HEK293 (cell line): ENCODE measurements at regions not wholly inside any gene's neighbourhood (a gene's known extent, or its start where the extent isn't known, plus 50 kb on each side); places are given as distances from the start of the nearest gene placed in this dataset.

Experiments
- CTCF ChIA-PET: fragments of 350-600 bp; formaldehyde crosslinking; extraction: SDS; loops from one replicate; lab custom pipeline; 2021; ENCODE audit warnings: antibody characterized with exemption; lab: Yijun Ruan, JAX
- POLR2A ChIA-PET: fragments of 300-600 bp; formaldehyde crosslinking; extraction: SDS; loops from one replicate; lab custom pipeline; 2020; ENCODE audit warnings: antibody characterized with exemption, inconsistent platforms; lab: Yijun Ruan, JAX
- H3K27ac ChIP-seq: fragments of 200-500 bp; sonication (Bioruptor generic); 2 replicates; pipeline ENCODE4 v1.5.1; 2014; ENCODE audit warnings: low read depth, low read length, control low read depth, inconsistent platforms; ENCODE audit errors: extremely low read depth
- H3K36me3 ChIP-seq, 2 experiments: fragments of 200-500 bp in 1 of 2; sonication (Bioruptor generic) in 1 of 2; 1 replicate in 1 of 2; 2 replicates in 1 of 2; pipeline ENCODE4 v1.5.1; 2014 to 2017; ENCODE audit warnings: inconsistent platforms in 2 of 2, low read length in 2 of 2; ENCODE audit not compliant: control insufficient read depth in 2 of 2, insufficient read depth in 1 of 2
- H3K4me1 ChIP-seq: fragments of 200-500 bp; sonication (Bioruptor generic); 2 replicates; pipeline ENCODE4 v1.5.1; 2014; ENCODE audit warnings: mild to moderate bottlenecking, low read length, inconsistent platforms; ENCODE audit not compliant: control insufficient read depth, insufficient read depth
- H3K4me3 ChIP-seq: 2 replicates; pipeline ENCODE4 v1.5.1; 2011; ENCODE audit warnings: low read depth, mild to moderate bottlenecking, control low read depth, low read length, moderate library complexity
- H3K9me3 ChIP-seq: fragments of 200-500 bp; sonication (Bioruptor generic); 2 replicates; pipeline ENCODE4 v1.5.1; 2014; ENCODE audit warnings: low read depth, low read length, inconsistent platforms; ENCODE audit not compliant: control insufficient read depth, insufficient read depth
- KLF10 ChIP-seq: fragments of 450-650 bp; IDR thresholded peaks from 2 replicates; pipeline ENCODE4 v1.5.1; 2018; ENCODE audit warnings: missing biosample characterization, mild to moderate bottlenecking, missing genetic modification characterization
- SETDB1 ChIP-seq: IDR thresholded peaks from one replicate; pipeline ENCODE4 v1.6.1; 2017; ENCODE audit warnings: mild to moderate bottlenecking, low read length, moderate library complexity, mixed read lengths; ENCODE audit not compliant: insufficient read length
- ZBTB1 ChIP-seq: fragments of 450-650 bp; formaldehyde crosslinking; IDR thresholded peaks from 2 replicates; pipeline ENCODE4 v1.5.1; 2016; ENCODE audit warnings: missing biosample characterization, missing genetic modification characterization
- ZFP41 ChIP-seq: fragments of 450-650 bp; formaldehyde crosslinking; IDR thresholded peaks from 2 replicates; pipeline ENCODE4 v1.5.1; 2016; ENCODE audit warnings: missing biosample characterization, missing genetic modification characterization, borderline replicate concordance
- ZFP69B ChIP-seq: fragments of 450-650 bp; formaldehyde crosslinking; IDR thresholded peaks from 2 replicates; pipeline ENCODE4 v1.5.1; 2016; ENCODE audit warnings: missing biosample characterization, missing genetic modification characterization
- ZNF121 ChIP-seq: fragments of 450-650 bp; formaldehyde crosslinking; IDR thresholded peaks from 2 replicates; pipeline ENCODE4 v1.5.1; 2016; ENCODE audit warnings: missing biosample characterization, missing genetic modification characterization
- ZNF140 ChIP-seq: fragments of 450-650 bp; formaldehyde crosslinking; IDR thresholded peaks from 2 replicates; pipeline ENCODE4 v1.5.1; 2016; ENCODE audit warnings: missing biosample characterization, missing genetic modification characterization
- ZNF155 ChIP-seq: fragments of 450-650 bp; formaldehyde crosslinking; IDR thresholded peaks from 2 replicates; pipeline ENCODE4 v1.5.1; 2016; ENCODE audit warnings: missing biosample characterization, missing genetic modification characterization
- ZNF214 ChIP-seq: fragments of 450-650 bp; formaldehyde crosslinking; IDR thresholded peaks from 2 replicates; pipeline ENCODE4 v1.5.1; 2017; ENCODE audit warnings: missing biosample characterization, mild to moderate bottlenecking, missing genetic modification characterization, borderline replicate concordance
- ZNF311 ChIP-seq: fragments of 450-650 bp; formaldehyde crosslinking; IDR thresholded peaks from 2 replicates; pipeline ENCODE4 v1.5.1; 2017; ENCODE audit warnings: missing biosample characterization, missing genetic modification characterization, borderline replicate concordance
- ZNF324 ChIP-seq: fragments of 450-650 bp; formaldehyde crosslinking; IDR thresholded peaks from 2 replicates; pipeline ENCODE4 v1.5.1; 2016; ENCODE audit warnings: missing biosample characterization, missing genetic modification characterization
- ZNF341 ChIP-seq: fragments of 450-650 bp; formaldehyde crosslinking; IDR thresholded peaks from 2 replicates; pipeline ENCODE4; 2016; ENCODE audit warnings: low read depth, missing biosample characterization, missing genetic modification characterization
- ZNF48 ChIP-seq: fragments of 450-650 bp; formaldehyde crosslinking; IDR thresholded peaks from 2 replicates; pipeline ENCODE4 v1.5.1; 2016; ENCODE audit warnings: missing biosample characterization, missing genetic modification characterization
- ZNF501 ChIP-seq: fragments of 450-650 bp; formaldehyde crosslinking; IDR thresholded peaks from 2 replicates; pipeline ENCODE4 v1.5.1; 2016; ENCODE audit warnings: missing biosample characterization, missing genetic modification characterization
- ZNF621 ChIP-seq: fragments of 450-650 bp; formaldehyde crosslinking; IDR thresholded peaks from 2 replicates; pipeline ENCODE4 v1.5.1; 2017; ENCODE audit warnings: missing biosample characterization, missing genetic modification characterization
- ZNF792 ChIP-seq: fragments of 450-650 bp; formaldehyde crosslinking; IDR thresholded peaks from 2 replicates; pipeline ENCODE4 v1.5.1; 2016; ENCODE audit warnings: missing biosample characterization, missing genetic modification characterization
- TF ChIP-seq, protein P1 (sequence below): fragments of 450-650 bp; formaldehyde crosslinking; IDR thresholded peaks from 2 replicates; pipeline ENCODE4 v1.5.1; 2016; ENCODE audit warnings: missing biosample characterization, missing genetic modification characterization
- TF ChIP-seq, protein P2 (sequence below): fragments of 450-650 bp; formaldehyde crosslinking; IDR thresholded peaks from 2 replicates; pipeline ENCODE4 v1.5.1; 2017; ENCODE audit warnings: missing biosample characterization, mild to moderate bottlenecking, missing genetic modification characterization, moderate library complexity
- TF ChIP-seq, protein P3 (sequence below): fragments of 450-650 bp; formaldehyde crosslinking; IDR thresholded peaks from 2 replicates; pipeline ENCODE4 v1.5.1; 2016; ENCODE audit warnings: missing biosample characterization, missing genetic modification characterization

DNA sequence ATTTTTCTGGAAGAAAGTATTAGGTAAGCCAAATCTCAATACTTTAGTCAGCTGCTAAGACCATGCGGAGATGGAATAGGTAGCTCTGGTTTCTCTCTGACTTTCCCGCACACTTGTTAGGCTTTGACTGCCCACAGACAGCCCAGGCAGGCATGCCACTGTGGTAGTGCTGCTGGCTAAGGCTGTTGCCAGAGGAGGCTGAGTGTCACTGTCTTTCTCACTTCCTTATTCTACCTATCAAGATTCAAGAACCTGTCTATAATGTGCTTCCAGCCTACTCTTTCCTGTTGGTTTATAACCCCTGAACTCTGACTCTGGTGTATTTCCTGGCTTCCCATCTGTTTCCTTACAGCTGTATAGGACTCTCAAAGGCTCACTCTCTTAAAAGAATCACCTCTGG lies 81.8 kb upstream of the TRPC5 start:
- POLR2A ChIA-PET = no interaction called here
- H3K4me1 ChIP-seq = no peaks in the 10 kb centered on the region
- CTCF ChIA-PET = no interaction called here

DNA sequence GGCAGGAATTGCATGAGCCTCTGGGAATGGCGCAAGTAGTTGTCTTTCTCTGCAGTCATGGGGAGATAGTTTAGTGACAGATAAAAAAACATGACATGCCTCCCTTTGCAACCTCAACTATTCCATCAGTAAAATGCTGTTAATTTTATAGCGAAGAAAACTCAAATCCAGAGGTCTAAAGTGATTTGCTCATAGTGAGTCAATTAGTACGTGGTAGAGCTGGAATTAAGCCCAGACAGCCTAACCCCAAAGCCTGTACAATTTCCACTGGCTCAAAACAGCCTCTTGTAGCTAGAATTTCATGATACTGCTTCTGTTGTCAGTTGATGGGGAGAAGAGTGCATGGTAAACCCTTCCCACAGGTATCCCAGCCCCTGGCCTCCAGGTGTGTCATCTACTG lies 81.3 kb upstream of the TRPC5 start:
- TF ChIP-seq ZNF48 (tag by site-specific recombination) (no peak), ZNF501 (tag by site-specific recombination) (no peak), ZNF214 (tag by site-specific recombination) (no peak), ZBTB1 (no peak), ZNF155 (tag by site-specific recombination) (no peak), ZNF324 (no peak), ZNF121 (no peak), ZNF792 (tag by site-specific recombination) (no peak), ZFP69B (tag by site-specific recombination) (no peak)
- TF ChIP-seq, protein P1, sequence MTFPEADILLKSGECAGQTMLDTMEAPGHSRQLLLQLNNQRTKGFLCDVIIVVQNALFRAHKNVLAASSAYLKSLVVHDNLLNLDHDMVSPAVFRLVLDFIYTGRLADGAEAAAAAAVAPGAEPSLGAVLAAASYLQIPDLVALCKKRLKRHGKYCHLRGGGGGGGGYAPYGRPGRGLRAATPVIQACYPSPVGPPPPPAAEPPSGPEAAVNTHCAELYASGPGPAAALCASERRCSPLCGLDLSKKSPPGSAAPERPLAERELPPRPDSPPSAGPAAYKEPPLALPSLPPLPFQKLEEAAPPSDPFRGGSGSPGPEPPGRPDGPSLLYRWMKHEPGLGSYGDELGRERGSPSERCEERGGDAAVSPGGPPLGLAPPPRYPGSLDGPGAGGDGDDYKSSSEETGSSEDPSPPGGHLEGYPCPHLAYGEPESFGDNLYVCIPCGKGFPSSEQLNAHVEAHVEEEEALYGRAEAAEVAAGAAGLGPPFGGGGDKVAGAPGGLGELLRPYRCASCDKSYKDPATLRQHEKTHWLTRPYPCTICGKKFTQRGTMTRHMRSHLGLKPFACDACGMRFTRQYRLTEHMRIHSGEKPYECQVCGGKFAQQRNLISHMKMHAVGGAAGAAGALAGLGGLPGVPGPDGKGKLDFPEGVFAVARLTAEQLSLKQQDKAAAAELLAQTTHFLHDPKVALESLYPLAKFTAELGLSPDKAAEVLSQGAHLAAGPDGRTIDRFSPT (tag by site-specific recombination) = no peak
- H3K36me3 ChIP-seq = no peaks in the 10 kb centered on the region
- H3K27ac ChIP-seq = no peak overlapping the region
- no peak overlapping the region for H3K4me3 ChIP-seq
- ChIA-PET POLR2A (no interaction called here), CTCF (no interaction called here)
- H3K9me3 ChIP-seq = no peaks in the 10 kb centered on the region
- H3K4me1 ChIP-seq = no peaks in the 10 kb centered on the region

More for the DNA sequence above, 81.8 kb upstream of the TRPC5 start:
- H3K4me3 ChIP-seq = no peak overlapping the region
- TF ChIP-seq ZNF140 (tag by site-specific recombination) = no peak
- TF ChIP-seq, protein P2, sequence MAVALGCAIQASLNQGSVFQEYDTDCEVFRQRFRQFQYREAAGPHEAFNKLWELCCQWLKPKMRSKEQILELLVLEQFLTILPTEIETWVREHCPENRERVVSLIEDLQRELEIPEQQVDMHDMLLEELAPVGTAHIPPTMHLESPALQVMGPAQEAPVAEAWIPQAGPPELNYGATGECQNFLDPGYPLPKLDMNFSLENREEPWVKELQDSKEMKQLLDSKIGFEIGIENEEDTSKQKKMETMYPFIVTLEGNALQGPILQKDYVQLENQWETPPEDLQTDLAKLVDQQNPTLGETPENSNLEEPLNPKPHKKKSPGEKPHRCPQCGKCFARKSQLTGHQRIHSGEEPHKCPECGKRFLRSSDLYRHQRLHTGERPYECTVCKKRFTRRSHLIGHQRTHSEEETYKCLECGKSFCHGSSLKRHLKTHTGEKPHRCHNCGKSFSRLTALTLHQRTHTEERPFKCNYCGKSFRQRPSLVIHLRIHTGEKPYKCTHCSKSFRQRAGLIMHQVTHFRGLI (tag by site-specific recombination) = no peak
- no peaks in the 10 kb centered on the region for H3K9me3 ChIP-seq
- H3K27ac ChIP-seq = no peak overlapping the region
- no peaks in the 10 kb centered on the region for H3K36me3 ChIP-seq

DNA sequence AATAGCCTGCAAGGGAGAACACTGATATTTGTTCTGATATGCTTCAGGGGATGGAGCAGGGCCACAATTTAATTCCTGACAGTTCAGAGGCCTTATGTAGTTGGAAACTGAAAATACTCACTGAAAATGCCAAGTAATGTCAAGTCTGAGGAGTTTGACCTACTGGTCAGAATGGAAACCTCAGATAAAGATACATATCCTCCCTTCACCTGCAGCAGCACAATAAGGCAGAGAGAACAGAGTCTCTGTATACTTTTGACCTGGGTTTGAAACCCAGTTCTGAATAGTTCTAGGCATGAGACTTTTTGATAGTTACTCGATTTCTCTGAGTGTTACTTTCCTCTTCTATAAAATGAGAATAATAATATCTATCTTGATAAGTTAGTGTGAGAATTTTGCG lies 65.8 kb upstream of the TRPC5 start:
- Histone ChIP-seq H3K4me1 (no peaks in the 10 kb centered on the region), H3K9me3 (no peaks in the 10 kb centered on the region), H3K4me3 (no peak overlapping the region), H3K36me3 (no peaks in the 10 kb centered on the region), H3K27ac (no peak overlapping the region)
- ChIA-PET CTCF (interaction anchor here (0.6 to 0.7 kb wide), 4 partner anchors 34 to 703 kb away, joined by 3 to 4 read pairs (median 4); no protein-coding TSS in a partner anchor), POLR2A (no interaction called here)
- no peak for TF ChIP-seq ZNF311
- no peak for TF ChIP-seq ZNF621 (tag by site-specific recombination)
- no peak for TF ChIP-seq ZNF341 (tag by site-specific recombination)
- TF ChIP-seq SETDB1 = no peak
- no peak for TF ChIP-seq ZFP41 (tag by site-specific recombination)
- TF ChIP-seq, protein P3, sequence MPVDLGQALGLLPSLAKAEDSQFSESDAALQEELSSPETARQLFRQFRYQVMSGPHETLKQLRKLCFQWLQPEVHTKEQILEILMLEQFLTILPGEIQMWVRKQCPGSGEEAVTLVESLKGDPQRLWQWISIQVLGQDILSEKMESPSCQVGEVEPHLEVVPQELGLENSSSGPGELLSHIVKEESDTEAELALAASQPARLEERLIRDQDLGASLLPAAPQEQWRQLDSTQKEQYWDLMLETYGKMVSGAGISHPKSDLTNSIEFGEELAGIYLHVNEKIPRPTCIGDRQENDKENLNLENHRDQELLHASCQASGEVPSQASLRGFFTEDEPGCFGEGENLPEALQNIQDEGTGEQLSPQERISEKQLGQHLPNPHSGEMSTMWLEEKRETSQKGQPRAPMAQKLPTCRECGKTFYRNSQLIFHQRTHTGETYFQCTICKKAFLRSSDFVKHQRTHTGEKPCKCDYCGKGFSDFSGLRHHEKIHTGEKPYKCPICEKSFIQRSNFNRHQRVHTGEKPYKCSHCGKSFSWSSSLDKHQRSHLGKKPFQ = no peak
- no peak for TF ChIP-seq KLF10 (tag by site-specific recombination)
- TF ChIP-seq, all 188 proteins: peak for 0
